GM18502 (cell line): ENCODE measurements at regions not wholly inside any gene's neighbourhood (a gene's known extent, or its start where the extent isn't known, plus 50 kb on each side); places are given as distances from the start of the nearest gene placed in this dataset.

Source experiments
- ATAC-seq: cut with Tn5 transposase; IDR thresholded peaks from one replicate; pipeline ENCODE4 v1.9.1; 2021; ENCODE audit warnings: mild to moderate bottlenecking; ENCODE audit not compliant: unreplicated experiment, poor library complexity

- ATAC-seq: no peak
These were observed 141.7 kb downstream of the GLI2 start for GRCh38 chr2:120877409-120877808.

GRCh38 chr2:120878970-120879369 is 143.3 kb downstream of the GLI2 start:
- no peak for ATAC-seq

- ATAC-seq: no peak
These were observed 144.0 kb downstream of the GLI2 start for GRCh38 chr2:120879431-120880295.

GRCh38 chr2:120880381-120880780 is 144.7 kb downstream of the GLI2 start:
- ATAC-seq: no peak

- ATAC-seq: no peak
These were observed 146.5 kb downstream of the GLI2 start for GRCh38 chr2:120881981-120882788.

GRCh38 chr2:120883607-120884440 is 148.2 kb downstream of the GLI2 start:
- no peak for ATAC-seq

- ATAC-seq: no peak
These were observed 149.0 kb downstream of the GLI2 start for GRCh38 chr2:120884472-120885290.

GRCh38 chr2:120885321-120885720 is 149.7 kb downstream of the GLI2 start:
- no peak for ATAC-seq

GRCh38 chr2:120885749-120886148 is 150.1 kb downstream of the GLI2 start:
- ATAC-seq: no peak

GRCh38 chr2:120886534-120887319 is 151.1 kb downstream of the GLI2 start:
- no peak for ATAC-seq

GRCh38 chr2:120887320-120887697 is 151.6 kb downstream of the GLI2 start:
- ATAC-seq: no peak

- ATAC-seq: no peak
These were observed 152.1 kb downstream of the GLI2 start for GRCh38 chr2:120887741-120888231.

- ATAC-seq: no peak
These were observed 153.2 kb downstream of the GLI2 start for GRCh38 chr2:120888851-120889250.

- ATAC-seq: no peak
These were observed 154.3 kb downstream of the GLI2 start for GRCh38 chr2:120889936-120890335.

GRCh38 chr2:120890566-120891360 is 155.1 kb downstream of the GLI2 start:
- no peak for ATAC-seq

GRCh38 chr2:120892271-120892966 is 156.8 kb downstream of the GLI2 start:
- no peak for ATAC-seq

GRCh38 chr2:120892967-120893667 is 157.4 kb downstream of the GLI2 start:
- ATAC-seq: no peak
